ENCODE measurements at regions not wholly inside any gene's neighbourhood (a gene's known extent, or its start where the extent isn't known, plus 50 kb on each side); places are given as distances from the start of the nearest gene placed in this dataset.
"Not testable (repeated sequence)": the region's sequence is repeated elsewhere in the genome, so short reads cannot be mapped to it uniquely, and the experiment has no call there.

DNA sequence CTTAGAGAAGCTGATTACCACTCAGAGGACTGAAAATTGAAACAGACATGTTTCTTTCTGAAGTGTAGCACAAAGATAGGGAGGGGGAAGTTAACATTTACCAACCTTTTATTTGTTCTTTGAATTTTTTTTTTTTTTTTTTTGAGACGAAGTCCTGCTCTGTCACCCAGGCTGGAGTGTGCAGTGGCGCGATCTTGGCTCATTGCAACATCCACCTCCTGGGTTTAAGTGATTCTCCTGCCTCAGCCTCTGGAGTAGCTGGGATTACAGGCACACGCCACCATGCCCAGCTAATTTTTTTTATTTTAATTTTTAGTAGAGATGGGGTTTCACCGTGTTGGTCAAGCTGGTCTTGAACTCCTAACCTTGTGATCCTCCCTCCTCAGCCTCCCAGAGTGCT, 87.8 kb upstream of the AKAP13 start:
- TF ChIP-seq POLR2A (IDR thresholded peaks at IDR 0.05) = not testable (repeated sequence)
- TF ChIP-seq, protein P1, sequence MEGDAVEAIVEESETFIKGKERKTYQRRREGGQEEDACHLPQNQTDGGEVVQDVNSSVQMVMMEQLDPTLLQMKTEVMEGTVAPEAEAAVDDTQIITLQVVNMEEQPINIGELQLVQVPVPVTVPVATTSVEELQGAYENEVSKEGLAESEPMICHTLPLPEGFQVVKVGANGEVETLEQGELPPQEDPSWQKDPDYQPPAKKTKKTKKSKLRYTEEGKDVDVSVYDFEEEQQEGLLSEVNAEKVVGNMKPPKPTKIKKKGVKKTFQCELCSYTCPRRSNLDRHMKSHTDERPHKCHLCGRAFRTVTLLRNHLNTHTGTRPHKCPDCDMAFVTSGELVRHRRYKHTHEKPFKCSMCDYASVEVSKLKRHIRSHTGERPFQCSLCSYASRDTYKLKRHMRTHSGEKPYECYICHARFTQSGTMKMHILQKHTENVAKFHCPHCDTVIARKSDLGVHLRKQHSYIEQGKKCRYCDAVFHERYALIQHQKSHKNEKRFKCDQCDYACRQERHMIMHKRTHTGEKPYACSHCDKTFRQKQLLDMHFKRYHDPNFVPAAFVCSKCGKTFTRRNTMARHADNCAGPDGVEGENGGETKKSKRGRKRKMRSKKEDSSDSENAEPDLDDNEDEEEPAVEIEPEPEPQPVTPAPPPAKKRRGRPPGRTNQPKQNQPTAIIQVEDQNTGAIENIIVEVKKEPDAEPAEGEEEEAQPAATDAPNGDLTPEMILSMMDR (IDR thresholded peaks at IDR 0.05) = not testable (repeated sequence)
